SK-N-SH treated with all-trans-retinoic acid at 6 μM for 48 hours (cell line): ENCODE measurements at regions not wholly inside any gene's neighbourhood (a gene's known extent, or its start where the extent isn't known, plus 50 kb on each side); places are given as distances from the start of the nearest gene placed in this dataset.
"Not testable (repeated sequence)": the region's sequence is repeated elsewhere in the genome, so short reads cannot be mapped to it uniquely, and the experiment has no call there.

ENCODE experiments used
- ARNTL ChIP-seq: fragments of 450-650 bp; formaldehyde crosslinking; IDR thresholded peaks from 2 replicates; pipeline ENCODE4 v1.5.0; 2020; ENCODE audit warnings: low read depth, mild to moderate bottlenecking, moderate library complexity, borderline replicate concordance
- BACH2 ChIP-seq: fragments of 250-450 bp; sonication (Bioruptor Pico); IDR thresholded peaks from 2 replicates; pipeline ENCODE4 v1.9.0; 2021; ENCODE audit warnings: mild to moderate bottlenecking, borderline replicate concordance
- CREB5 ChIP-seq: fragments of 250-450 bp; sonication (Bioruptor Pico); IDR thresholded peaks from 2 replicates; pipeline ENCODE4 v1.5.1; 2020; ENCODE audit warnings: low read depth, mild to moderate bottlenecking, moderate library complexity
- CSDC2 ChIP-seq: fragments of 250-450 bp; sonication (Bioruptor Pico); IDR thresholded peaks from 2 replicates; pipeline ENCODE4 v1.5.0; 2020; ENCODE audit warnings: mild to moderate bottlenecking, moderate library complexity
- PATZ1 ChIP-seq: fragments of 250-450 bp; sonication (Bioruptor Pico); IDR thresholded peaks from 2 replicates; pipeline ENCODE4 v1.8.0; 2020; ENCODE audit warnings: mild to moderate bottlenecking, moderate library complexity, borderline replicate concordance
- PPARA ChIP-seq: fragments of 250-450 bp; sonication (Bioruptor Pico); IDR thresholded peaks from 2 replicates; pipeline ENCODE4 v1.5.0; 2020; ENCODE audit warnings: mild to moderate bottlenecking, borderline replicate concordance
- RARB ChIP-seq: fragments of 250-450 bp; sonication (Bioruptor Pico); IDR thresholded peaks from 2 replicates; pipeline ENCODE4 v1.8.0; 2021; ENCODE audit warnings: mild to moderate bottlenecking, moderate library complexity
- TSHZ2 ChIP-seq: fragments of 250-450 bp; sonication (Bioruptor Pico); IDR thresholded peaks from 2 replicates; pipeline ENCODE4 v1.5.0; 2020; ENCODE audit warnings: mild to moderate bottlenecking, moderate library complexity
- ZC3H10 ChIP-seq: fragments of 250-450 bp; sonication (Bioruptor Pico); IDR thresholded peaks from 2 replicates; pipeline ENCODE4 v1.5.1; 2021; ENCODE audit warnings: mild to moderate bottlenecking, moderate library complexity

GRCh38 chr11:94235772-94236171, 68.6 kb upstream of the IZUMO1R start:
- TF ChIP-seq TSHZ2 (CRISPR knock-in tag); PPARA; PATZ1 (CRISPR knock-in tag); CREB5 (CRISPR knock-in tag); CSDC2 (CRISPR knock-in tag); BACH2 (CRISPR knock-in tag); ZC3H10; ARNTL; RARB (CRISPR knock-in tag): not testable (repeated sequence)
